NB4 (cell line): ENCODE measurements at regions not wholly inside any gene's neighbourhood (a gene's known extent, or its start where the extent isn't known, plus 50 kb on each side); places are given as distances from the start of the nearest gene placed in this dataset.
"Not testable (repeated sequence)": the region's sequence is repeated elsewhere in the genome, so short reads cannot be mapped to it uniquely, and the experiment has no call there.

Experiments used
- DNase-seq: peaks from one replicate; pipeline ENCODE4 v3.0.0; 2010; ENCODE audit warnings: low read depth
- H3K4me3 ChIP-seq: one replicate; pipeline ENCODE4 v1.5.1; 2011; ENCODE audit warnings: mild to moderate bottlenecking, low read depth, low read length, moderate library complexity
- MYC ChIP-seq: IDR thresholded peaks from 2 replicates; pipeline ENCODE4 v1.6.1; 2011; ENCODE audit warnings: low read depth, low read length
- POLR2A ChIP-seq: IDR thresholded peaks from 2 replicates; pipeline ENCODE4 v1.6.1; 2011; ENCODE audit warnings: mild to moderate bottlenecking; ENCODE audit not compliant: insufficient read length; ENCODE audit errors: extremely low read depth
- TF ChIP-seq, protein P1 (sequence below): IDR thresholded peaks from 2 replicates; pipeline ENCODE4 v1.6.1; 2011; ENCODE audit warnings: low read depth, low read length
- TF ChIP-seq, protein P2 (sequence below): IDR thresholded peaks from one replicate; pipeline ENCODE4 v1.5.1; 2012; ENCODE audit warnings: low read depth, low read length

DNA sequence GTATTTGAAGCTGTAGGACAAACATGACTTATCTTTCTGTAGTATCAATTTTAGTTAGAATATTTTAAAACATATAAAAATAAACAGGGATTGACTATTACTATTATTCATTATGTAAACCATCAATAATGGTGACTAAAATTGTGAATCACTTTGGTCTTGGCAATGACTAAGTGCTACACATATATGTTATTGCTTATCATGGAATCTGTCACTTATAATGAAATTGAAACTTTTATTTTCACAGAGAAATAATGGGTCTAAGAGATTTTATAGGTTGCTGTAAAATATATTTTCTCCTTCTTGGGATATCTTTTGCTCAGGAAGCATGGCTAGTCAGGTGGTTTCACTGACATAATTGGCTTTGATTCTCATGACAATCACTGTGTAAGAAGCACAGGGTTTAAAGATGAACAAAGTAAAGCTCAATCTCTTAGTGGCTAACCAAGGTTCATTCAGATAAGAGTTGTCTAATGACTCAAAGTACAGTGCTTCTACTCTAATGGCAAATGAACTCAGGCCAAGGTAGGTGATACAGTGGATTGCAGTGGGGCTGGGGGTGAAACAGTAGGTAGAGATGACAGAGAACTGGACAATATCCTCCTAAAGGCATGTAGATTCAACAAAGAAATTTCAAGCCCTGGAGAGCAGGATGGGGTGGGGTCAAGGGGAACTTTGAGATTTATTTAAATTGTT is 98.6 kb upstream of the FANCL start:
- DNase-seq = no peak
- TF ChIP-seq, protein P1, sequence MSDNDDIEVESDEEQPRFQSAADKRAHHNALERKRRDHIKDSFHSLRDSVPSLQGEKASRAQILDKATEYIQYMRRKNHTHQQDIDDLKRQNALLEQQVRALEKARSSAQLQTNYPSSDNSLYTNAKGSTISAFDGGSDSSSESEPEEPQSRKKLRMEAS = no peak
- TF ChIP-seq, protein P2, sequence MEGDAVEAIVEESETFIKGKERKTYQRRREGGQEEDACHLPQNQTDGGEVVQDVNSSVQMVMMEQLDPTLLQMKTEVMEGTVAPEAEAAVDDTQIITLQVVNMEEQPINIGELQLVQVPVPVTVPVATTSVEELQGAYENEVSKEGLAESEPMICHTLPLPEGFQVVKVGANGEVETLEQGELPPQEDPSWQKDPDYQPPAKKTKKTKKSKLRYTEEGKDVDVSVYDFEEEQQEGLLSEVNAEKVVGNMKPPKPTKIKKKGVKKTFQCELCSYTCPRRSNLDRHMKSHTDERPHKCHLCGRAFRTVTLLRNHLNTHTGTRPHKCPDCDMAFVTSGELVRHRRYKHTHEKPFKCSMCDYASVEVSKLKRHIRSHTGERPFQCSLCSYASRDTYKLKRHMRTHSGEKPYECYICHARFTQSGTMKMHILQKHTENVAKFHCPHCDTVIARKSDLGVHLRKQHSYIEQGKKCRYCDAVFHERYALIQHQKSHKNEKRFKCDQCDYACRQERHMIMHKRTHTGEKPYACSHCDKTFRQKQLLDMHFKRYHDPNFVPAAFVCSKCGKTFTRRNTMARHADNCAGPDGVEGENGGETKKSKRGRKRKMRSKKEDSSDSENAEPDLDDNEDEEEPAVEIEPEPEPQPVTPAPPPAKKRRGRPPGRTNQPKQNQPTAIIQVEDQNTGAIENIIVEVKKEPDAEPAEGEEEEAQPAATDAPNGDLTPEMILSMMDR = no peak
- no peak for TF ChIP-seq MYC
- TF ChIP-seq POLR2A = no peak
- H3K4me3 ChIP-seq = no peak overlapping the region

DNA sequence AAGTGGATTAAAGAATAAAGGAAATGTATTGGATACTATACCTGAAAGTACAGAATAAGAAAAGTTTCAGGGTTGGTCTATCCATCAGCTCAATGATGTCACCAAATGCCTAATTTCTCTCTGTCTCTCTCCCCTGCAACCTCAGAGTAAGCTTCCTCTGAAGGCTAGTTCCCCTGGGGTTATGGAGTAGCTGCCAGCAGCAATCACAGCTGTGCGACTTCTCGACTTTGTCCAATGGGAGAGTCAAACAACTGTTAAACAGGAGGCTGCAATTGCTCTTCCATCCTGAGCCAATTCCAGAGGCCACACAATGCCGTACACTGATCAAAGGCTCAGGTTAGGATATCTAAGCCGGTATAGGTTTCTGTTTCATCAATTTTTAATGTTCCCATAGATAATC is 95.3 kb upstream of the FANCL start:
- DNase-seq = no peak
- TF ChIP-seq, protein P2 = no peak
- TF ChIP-seq MYC (no peak), POLR2A (no peak)
- TF ChIP-seq, protein P1 = no peak
- no peak overlapping the region for H3K4me3 ChIP-seq

DNA sequence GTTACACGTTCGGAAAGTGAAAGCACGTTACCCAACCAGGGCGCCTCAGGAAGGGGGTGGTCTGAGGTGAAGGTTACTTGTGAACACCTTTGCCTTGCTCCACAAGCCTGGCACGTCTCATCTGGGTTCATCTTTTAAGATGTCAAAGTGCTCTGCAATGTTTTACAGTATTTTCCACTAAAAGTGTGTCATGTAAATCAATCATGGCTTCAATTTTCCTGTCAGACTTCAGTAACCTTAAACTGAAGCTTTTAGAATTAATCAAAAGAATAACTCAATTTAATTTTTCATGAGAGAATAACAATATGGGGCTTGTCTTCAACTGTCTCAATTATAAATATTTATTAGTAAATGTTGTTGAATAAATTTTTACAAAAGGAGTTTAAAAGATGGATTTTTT is 93.3 kb upstream of the FANCL start:
- DNase-seq = no peak
- TF ChIP-seq, protein P2 = no peak
- TF ChIP-seq POLR2A = no peak
- TF ChIP-seq, protein P1 = no peak
- TF ChIP-seq MYC = no peak

DNA sequence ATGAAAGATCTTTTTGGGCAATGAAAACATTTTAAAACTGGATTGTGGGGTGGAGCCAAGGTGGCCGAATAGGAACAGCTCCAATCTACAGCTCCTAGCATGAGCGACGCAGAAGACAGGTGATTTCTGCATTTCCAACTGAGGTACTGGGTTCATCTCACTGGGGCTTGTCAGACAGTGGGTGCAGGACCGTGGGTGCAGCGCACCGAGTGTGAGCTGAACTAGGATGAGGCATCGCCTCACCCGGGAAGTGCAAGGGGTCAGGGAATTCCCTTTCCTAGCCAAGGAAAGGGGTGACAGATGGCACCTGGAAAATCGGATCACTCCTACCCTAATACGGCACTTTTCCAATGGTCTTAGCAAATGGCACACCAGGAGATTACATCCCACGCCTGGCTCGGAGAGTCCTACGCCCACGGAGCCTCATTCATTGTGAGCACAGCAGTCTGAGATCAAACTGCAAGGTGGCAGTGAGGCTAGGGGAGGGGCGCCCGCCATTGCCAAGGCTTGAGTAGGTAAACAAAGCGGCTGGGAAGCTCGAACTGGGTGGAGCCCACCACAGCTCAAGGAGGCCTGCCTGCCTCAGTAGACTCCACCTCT is 84.3 kb upstream of the FANCL start:
- DNase-seq, H3K4me3 ChIP-seq: not testable (repeated sequence)

More for the DNA sequence above, 93.3 kb upstream of the FANCL start:
- no peak overlapping the region for H3K4me3 ChIP-seq

DNA sequence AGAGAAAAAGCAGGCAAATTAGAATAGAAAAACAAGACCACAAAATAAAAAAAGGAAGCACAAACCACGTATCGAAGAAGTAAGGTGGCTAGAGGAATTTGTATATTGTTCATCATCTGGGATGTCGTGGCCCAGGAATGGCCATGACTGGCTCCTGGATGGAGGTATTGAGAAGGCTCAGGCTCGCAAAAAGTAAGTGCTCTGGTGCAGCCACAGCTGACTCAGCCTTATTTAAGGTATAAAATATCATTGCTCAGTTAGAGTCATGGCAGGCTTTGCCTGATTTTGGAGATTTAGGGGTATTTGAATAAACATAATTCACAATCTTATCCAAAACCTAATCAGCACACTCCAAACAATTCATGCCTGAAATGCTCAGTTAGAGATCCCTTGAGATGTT is 78.4 kb upstream of the FANCL start:
- no peak overlapping the region for H3K4me3 ChIP-seq
- TF ChIP-seq, protein P2 = no peak
- TF ChIP-seq MYC = no peak
- TF ChIP-seq, protein P1 = no peak
- no peak for TF ChIP-seq POLR2A
- no peak for DNase-seq

DNA sequence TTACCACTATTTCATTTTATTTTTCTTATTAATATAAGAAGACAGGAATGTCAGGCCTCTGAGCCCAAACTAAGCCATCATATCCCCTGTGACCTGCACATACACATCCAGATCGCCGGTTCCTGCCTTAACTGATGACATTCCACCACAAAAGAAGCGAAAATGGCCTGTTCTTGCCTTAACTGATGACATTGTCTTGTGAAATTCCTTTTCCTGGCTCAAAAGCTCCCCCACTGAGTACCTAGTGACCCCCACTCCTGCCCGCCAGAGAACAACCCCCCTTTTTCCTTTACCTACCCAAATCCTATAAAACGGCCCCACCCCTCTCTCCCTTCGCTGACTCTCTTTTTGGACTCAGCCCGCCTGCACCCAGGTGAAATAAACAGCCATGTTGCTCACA is 77.8 kb upstream of the FANCL start:
- H3K4me3 ChIP-seq, DNase-seq: not testable (repeated sequence)

DNA sequence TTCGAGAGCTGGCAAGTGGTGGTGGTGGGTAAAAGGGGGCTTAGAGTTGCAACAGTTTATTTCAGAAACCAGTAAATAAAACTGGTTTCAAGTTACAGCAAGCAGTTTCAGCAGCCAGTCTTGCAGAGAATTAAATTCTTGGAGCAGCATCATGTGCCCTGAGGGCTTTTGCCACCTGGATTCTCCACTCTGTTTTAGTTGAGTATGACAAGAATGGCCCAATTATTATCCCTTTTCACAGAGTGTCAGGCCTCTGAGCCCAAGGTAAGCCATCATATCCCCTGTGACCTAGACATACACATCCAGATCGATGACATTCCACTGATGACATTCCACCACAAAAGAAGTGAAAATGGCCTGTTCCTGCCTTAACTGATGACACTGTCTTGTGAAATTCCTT is 72.8 kb upstream of the FANCL start:
- no peak for DNase-seq
- no peak overlapping the region for H3K4me3 ChIP-seq
- no peak for TF ChIP-seq POLR2A
- TF ChIP-seq MYC = no peak
- TF ChIP-seq, protein P2 = no peak
- TF ChIP-seq, protein P1 = no peak
